H1 (cell line): ENCODE measurements at regions not wholly inside any gene's neighbourhood (a gene's known extent, or its start where the extent isn't known, plus 50 kb on each side); places are given as distances from the start of the nearest gene placed in this dataset.

Experiments
- CTCF ChIA-PET: fragments of 300-600 bp; sonication (Branson Sonifier 250); formaldehyde crosslinking; loops from one replicate; lab custom pipeline; 2021; ENCODE audit not compliant: partially characterized antibody; lab: Charles Lee
- POLR2A ChIA-PET: fragments of 300-600 bp; sonication (Branson Sonifier 250); formaldehyde crosslinking; loops from one replicate; lab custom pipeline; 2021; ENCODE audit warnings: inconsistent platforms; ENCODE audit not compliant: partially characterized antibody; lab: Charles Lee
- DNase-seq, 2 experiments: peaks; one replicate each; pipeline versions ENCODE4 v3.0.0 to v3.0.0-alpha.2; 2010 to 2022; ENCODE audit warnings: low spot score in 2 of 2, low read depth in 1 of 2, mixed read lengths in 1 of 2
- FAIRE-seq: peaks from 2 replicates; lab custom pipeline; 2011; peaks lifted over from hg19 to GRCh38; lab: Jason Lieb, UNC
- H2AFZ ChIP-seq: 2 replicates; pipeline ENCODE4 v1.8.1; 2012; ENCODE audit warnings: low read length, inconsistent platforms
- H2AK5ac ChIP-seq: 2 replicates; pipeline ENCODE4 v1.6.1; 2013; ENCODE audit warnings: low read depth, low read length
- H2BK120ac ChIP-seq: replicated peaks from 2 replicates; pipeline ENCODE3; 2013; ENCODE audit warnings: low read depth, low read length, inconsistent platforms
- H2BK12ac ChIP-seq: 2 replicates; pipeline ENCODE4 v1.6.1; 2013; ENCODE audit warnings: low read depth, low read length
- H2BK15ac ChIP-seq: 2 replicates; pipeline ENCODE4 v1.6.1; 2013; ENCODE audit warnings: low read length
- H2BK20ac ChIP-seq: 2 replicates; pipeline ENCODE4 v1.6.1; 2013; ENCODE audit warnings: low read length
- H2BK5ac ChIP-seq: 2 replicates; pipeline ENCODE4 v1.6.1; 2013; ENCODE audit warnings: low read depth, low read length
- H3K14ac ChIP-seq: 2 replicates; pipeline ENCODE4 v1.6.1; 2013; ENCODE audit warnings: inconsistent platforms; ENCODE audit not compliant: insufficient read length
- H3K18ac ChIP-seq: 2 replicates; pipeline ENCODE4 v1.6.1; 2013; ENCODE audit warnings: low read length; ENCODE audit errors: extremely low read depth
- H3K23ac ChIP-seq: 2 replicates; pipeline ENCODE4 v1.6.1; 2013; ENCODE audit warnings: inconsistent platforms; ENCODE audit not compliant: insufficient read length
- H3K23me2 ChIP-seq: 2 replicates; pipeline ENCODE4 v1.6.1; 2013; ENCODE audit warnings: low read depth, low read length
- H3K27ac ChIP-seq: 2 replicates; pipeline ENCODE4 v1.6.1; 2011; ENCODE audit warnings: low read depth, low read length, inconsistent platforms
- H3K27me3 ChIP-seq, 4 experiments: replicated peaks in 1 of 4; 1 replicate in 1 of 4; 2 replicates in 3 of 4; pipeline versions ENCODE4 v1.6.1 to v1.8.1; 2011 to 2013; ENCODE audit warnings: low read length in 3 of 4, mild to moderate bottlenecking in 3 of 4, inconsistent platforms in 2 of 4, mixed read lengths in 2 of 4, moderate library complexity in 1 of 4; ENCODE audit not compliant: control insufficient read depth in 3 of 4, insufficient read depth in 3 of 4; ENCODE audit errors: extremely low read depth in 1 of 4
- H3K36me3 ChIP-seq, 4 experiments: 2 replicates each; pipeline versions ENCODE4 v1.6.1 to v1.8.1; 2011 to 2013; ENCODE audit warnings: mild to moderate bottlenecking in 4 of 4, low read length in 3 of 4, moderate library complexity in 2 of 4, control low read depth in 1 of 4, inconsistent platforms in 1 of 4; ENCODE audit not compliant: insufficient read depth in 4 of 4, control insufficient read depth in 2 of 4
- H3K4ac ChIP-seq: replicated peaks from 2 replicates; pipeline ENCODE3; 2013; ENCODE audit warnings: low read length, low read depth, mixed read lengths, inconsistent platforms; ENCODE audit not compliant: insufficient read length
- H3K4me1 ChIP-seq, 4 experiments: replicated peaks in 1 of 4; 1 replicate in 1 of 4; 2 replicates in 3 of 4; pipeline versions ENCODE4 v1.6.1 to v1.8.1; 2011 to 2013; ENCODE audit warnings: low read length in 3 of 4, inconsistent platforms in 2 of 4, mixed read lengths in 1 of 4; ENCODE audit not compliant: insufficient read depth in 4 of 4, control insufficient read depth in 3 of 4
- H3K4me2 ChIP-seq, 2 experiments: 2 replicates each; pipeline versions ENCODE4 v1.6.1 to v1.8.1; 2011 to 2013; ENCODE audit warnings: low read depth in 2 of 2, low read length in 2 of 2, control low read depth in 1 of 2, inconsistent platforms in 1 of 2, mild to moderate bottlenecking in 1 of 2; ENCODE audit not compliant: insufficient read depth in 1 of 2
- H3K4me3 ChIP-seq, 4 experiments: fragments of 200-600, 300-600 bp in 1 of 4; sonication (generic), shearing (Covaris generic), sonication (Bioruptor Twin) in 1 of 4; 2 replicates each; pipeline versions ENCODE4 v1.5.1 to v1.8.1; 2011 to 2016; ENCODE audit warnings: low read length in 4 of 4, low read depth in 3 of 4, control low read depth in 2 of 4, inconsistent platforms in 2 of 4, mild to moderate bottlenecking in 2 of 4, mixed read lengths in 1 of 4, moderate library complexity in 1 of 4; ENCODE audit not compliant: insufficient read depth in 2 of 4; ENCODE audit errors: extremely low read depth in 1 of 4
- H3K56ac ChIP-seq: replicated peaks from 2 replicates; pipeline ENCODE3; 2013; ENCODE audit warnings: low read depth, mild to moderate bottlenecking, mixed read lengths, low read length, inconsistent platforms; ENCODE audit not compliant: insufficient read length
- H3K79me1 ChIP-seq: 2 replicates; pipeline ENCODE4 v1.6.1; 2013; ENCODE audit warnings: low read depth, low read length, control low read depth
- H3K79me2 ChIP-seq, 2 experiments: 2 replicates each; pipeline versions ENCODE4 v1.6.1 to v1.8.1; 2012 to 2013; ENCODE audit warnings: low read length in 2 of 2, mild to moderate bottlenecking in 2 of 2, inconsistent platforms in 1 of 2; ENCODE audit not compliant: insufficient read depth in 2 of 2, control insufficient read depth in 1 of 2
- H3K9ac ChIP-seq, 4 experiments: replicated peaks in 1 of 4; 1 replicate in 1 of 4; 2 replicates in 3 of 4; pipeline versions ENCODE4 v1.6.1 to v1.8.1; 2011 to 2013; ENCODE audit warnings: low read depth in 3 of 4, low read length in 3 of 4, control low read depth in 2 of 4, mild to moderate bottlenecking in 2 of 4, moderate library complexity in 2 of 4, inconsistent platforms in 1 of 4; ENCODE audit errors: extremely low read depth in 1 of 4
- H3K9me3 ChIP-seq, 2 experiments: 2 replicates each; pipeline versions ENCODE4 v1.6.1 to v1.8.1; 2012 to 2013; ENCODE audit warnings: mild to moderate bottlenecking in 2 of 2, moderate library complexity in 2 of 2, control low read depth in 1 of 2, inconsistent platforms in 1 of 2, low read depth in 1 of 2, low read length in 1 of 2, mixed read lengths in 1 of 2; ENCODE audit not compliant: insufficient read depth in 2 of 2
- H4K20me1 ChIP-seq, 2 experiments: replicated peaks in 1 of 2; 2 replicates each; pipeline versions ENCODE3 to v1.8.1; 2011 to 2013; ENCODE audit warnings: inconsistent platforms in 2 of 2, low read length in 2 of 2, mild to moderate bottlenecking in 1 of 2; ENCODE audit not compliant: insufficient read depth in 2 of 2, control insufficient read depth in 1 of 2
- H4K5ac ChIP-seq: 2 replicates; pipeline ENCODE4 v1.6.1; 2013; ENCODE audit warnings: low read length, low read depth, mixed read lengths, inconsistent platforms; ENCODE audit not compliant: insufficient read length
- H4K8ac ChIP-seq: 2 replicates; pipeline ENCODE4 v1.8.0; 2013; ENCODE audit warnings: mild to moderate bottlenecking, moderate library complexity, low read length, inconsistent platforms; ENCODE audit not compliant: insufficient read depth; ENCODE audit errors: extremely low read depth
- H4K91ac ChIP-seq: replicated peaks from 2 replicates; pipeline ENCODE3; 2013; ENCODE audit warnings: low read length, mixed read lengths, inconsistent platforms; ENCODE audit not compliant: insufficient read length
- POLR2AphosphoS5 ChIP-seq: IDR thresholded peaks from 2 replicates; pipeline ENCODE4 v1.6.1; 2011; ENCODE audit warnings: low read depth, low read length
- WGBS, 2 experiments: shearing (Covaris generic) in 1 of 2; methylation state at CpG; one replicate each; pipeline versions ENCODE4 v1.1.6 to v1.1.7; 2013 to 2015; ENCODE audit warnings: low lambda C conversion rate in 2 of 2, mixed read lengths in 2 of 2, inconsistent platforms in 1 of 2, low coverage in 1 of 2, missing lambda C conversion rate in 1 of 2; ENCODE audit not compliant: insufficient replicate concordance in 2 of 2, insufficient coverage in 1 of 2, insufficient read length in 1 of 2; ENCODE audit errors: extremely low coverage in 1 of 2, missing lambda C conversion rate in 1 of 2; 5-methylcytosine and 5-hydroxymethylcytosine counted together

DNA sequence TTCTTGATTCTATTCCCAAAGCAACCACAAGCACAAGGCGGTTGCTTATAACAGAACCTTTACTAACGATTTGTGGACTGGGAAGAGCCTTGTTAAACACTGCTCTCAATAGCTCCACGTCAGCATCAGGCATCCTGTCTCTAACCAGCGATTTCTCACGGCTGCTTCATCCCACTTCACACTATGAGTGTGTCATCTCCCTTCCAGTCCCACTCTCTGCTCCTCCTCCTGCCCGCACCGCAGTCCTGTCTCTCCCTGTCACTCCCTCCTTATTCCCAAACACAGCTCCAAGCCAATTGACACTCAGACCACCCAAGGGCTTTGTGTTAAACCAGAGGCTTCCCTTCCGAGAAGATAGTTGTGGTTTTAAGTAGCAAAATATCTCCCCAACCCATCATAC, 94.8 kb downstream of the ABHD5 start:
- Histone ChIP-seq H3K9ac (no peak overlapping the region), H3K27ac (no peak overlapping the region)
- FAIRE-seq, result no peak

More for the DNA sequence above, 94.8 kb downstream of the ABHD5 start:
- no peak overlapping the region for H3K4me3 ChIP-seq
- H3K36me3 ChIP-seq, result no peaks in the 10 kb centered on the region
- TF ChIP-seq POLR2AphosphoS5, result no peak
- peaks cover 0 to 3% (median 0%) of the 10 kb centered on the region in 4 experiments; a peak in 1 of 7 replicates for H3K27me3 ChIP-seq
- H2AK5ac ChIP-seq, result no peak overlapping the region
- H3K79me2 ChIP-seq, result no peaks in the 10 kb centered on the region
- no peak overlapping the region for H4K5ac ChIP-seq
- no peak overlapping the region for H4K8ac ChIP-seq
- no peaks in the 10 kb centered on the region for H3K79me1 ChIP-seq
- H2BK5ac ChIP-seq, result no peak overlapping the region
- no peak overlapping the region for H2BK120ac ChIP-seq
- H4K91ac ChIP-seq, result no peak overlapping the region
- H3K23me2 ChIP-seq, result no peaks in the 10 kb centered on the region
- H3K56ac ChIP-seq, result no peak overlapping the region
- no peaks in the 10 kb centered on the region for H4K20me1 ChIP-seq
- no peak overlapping the region for H3K18ac ChIP-seq
- ChIA-PET CTCF (interaction anchor here (1.6 kb wide), 1 partner anchor 18 kb away, joined by 4 read pairs; no protein-coding TSS in a partner anchor), POLR2A (no interaction called here)
- no peak overlapping the region for H2BK20ac ChIP-seq
- WGBS, 2 experiments, result 92% methylated on average over 8 of the region's 8 CpGs; no CpG with 5 or more reads in 1 of the 2 experiments
- H3K4ac ChIP-seq, result no peak overlapping the region
- H3K4me2 ChIP-seq, result no peak overlapping the region
- no peak for DNase-seq
- no peak overlapping the region for H2BK12ac ChIP-seq
- no peaks in the 10 kb centered on the region for H3K4me1 ChIP-seq
- H3K14ac ChIP-seq, result no peak overlapping the region
- H2AFZ ChIP-seq, result no peak overlapping the region
- no peak overlapping the region for H2BK15ac ChIP-seq
- H3K9me3 ChIP-seq, result no peaks in the 10 kb centered on the region
- no peak overlapping the region for H3K23ac ChIP-seq
